ENCODE measurements at regions not wholly inside any gene's neighbourhood (a gene's known extent, or its start where the extent isn't known, plus 50 kb on each side); places are given as distances from the start of the nearest gene placed in this dataset.

DNA sequence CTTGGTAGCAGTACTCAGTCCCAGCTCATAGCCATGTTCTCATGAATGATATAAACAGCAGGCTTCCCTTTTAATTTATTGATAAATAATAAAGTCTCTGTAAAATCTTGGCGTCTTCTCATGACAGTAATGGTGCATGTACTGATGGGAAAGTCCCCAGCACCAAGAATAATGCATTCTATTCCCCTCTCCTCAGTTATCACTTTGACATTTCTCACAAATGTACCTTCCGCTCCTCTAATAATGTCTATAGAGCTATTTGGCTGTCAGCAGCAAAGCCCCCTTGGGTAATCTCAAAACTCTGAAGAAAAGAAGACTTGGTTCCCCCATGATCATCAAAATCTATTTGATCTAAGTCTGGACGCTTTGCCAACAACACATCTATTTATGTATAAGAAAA lies 185.0 kb upstream of the SPTLC3 start:
- Histone ChIP-seq H3K79me2 (ENCODE audit: insufficient read depth, low read length) (no peaks in the 10 kb centered on the region), H3K27me3 (ENCODE audit: insufficient read depth, low read length) (no peaks in the 10 kb centered on the region), H4K20me1 (ENCODE audit: insufficient read depth, low read length) (no peaks in the 10 kb centered on the region), H3K4me2 (ENCODE audit: low read length) (no peak overlapping the region), H3K4me1 (ENCODE audit: insufficient read depth, low read length) (no peaks in the 10 kb centered on the region), H3K27ac (ENCODE audit: low read depth, low read length) (no peak overlapping the region), H3K9ac (ENCODE audit: low read length) (no peak overlapping the region), H3K9me3 (ENCODE audit: insufficient read depth, low read depth, low read length) (peaks cover 3% of the 10 kb centered on the region), H2AFZ (ENCODE audit: low read depth, low read length) (no peak overlapping the region), H3K36me3 (ENCODE audit: insufficient read depth, low read length) (no peaks in the 10 kb centered on the region), H3K4me3 (ENCODE audit: insufficient read depth, low read depth, low read length) (no peak overlapping the region)
- no peak for FAIRE-seq
- Mint-ChIP-seq H3K27me3 (ENCODE audit: low read depth, unreplicated experiment) (peaks cover 8% of the 10 kb centered on the region), H3K4me1 (ENCODE audit: low read depth, unreplicated experiment) (no peaks in the 10 kb centered on the region), H3K9me3 (ENCODE audit: unreplicated experiment) (no peaks in the 10 kb centered on the region), H3K4me3 (ENCODE audit: unreplicated experiment) (no peak overlapping the region), H3K27ac (ENCODE audit: unreplicated experiment) (no peak overlapping the region), H3K36me3 (ENCODE audit: low read depth, unreplicated experiment) (no peaks in the 10 kb centered on the region)
- no peak for DNase-seq (ENCODE audit: low read depth)
- TF ChIP-seq, protein P1, sequence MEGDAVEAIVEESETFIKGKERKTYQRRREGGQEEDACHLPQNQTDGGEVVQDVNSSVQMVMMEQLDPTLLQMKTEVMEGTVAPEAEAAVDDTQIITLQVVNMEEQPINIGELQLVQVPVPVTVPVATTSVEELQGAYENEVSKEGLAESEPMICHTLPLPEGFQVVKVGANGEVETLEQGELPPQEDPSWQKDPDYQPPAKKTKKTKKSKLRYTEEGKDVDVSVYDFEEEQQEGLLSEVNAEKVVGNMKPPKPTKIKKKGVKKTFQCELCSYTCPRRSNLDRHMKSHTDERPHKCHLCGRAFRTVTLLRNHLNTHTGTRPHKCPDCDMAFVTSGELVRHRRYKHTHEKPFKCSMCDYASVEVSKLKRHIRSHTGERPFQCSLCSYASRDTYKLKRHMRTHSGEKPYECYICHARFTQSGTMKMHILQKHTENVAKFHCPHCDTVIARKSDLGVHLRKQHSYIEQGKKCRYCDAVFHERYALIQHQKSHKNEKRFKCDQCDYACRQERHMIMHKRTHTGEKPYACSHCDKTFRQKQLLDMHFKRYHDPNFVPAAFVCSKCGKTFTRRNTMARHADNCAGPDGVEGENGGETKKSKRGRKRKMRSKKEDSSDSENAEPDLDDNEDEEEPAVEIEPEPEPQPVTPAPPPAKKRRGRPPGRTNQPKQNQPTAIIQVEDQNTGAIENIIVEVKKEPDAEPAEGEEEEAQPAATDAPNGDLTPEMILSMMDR (IDR thresholded peaks at IDR 0.05; ENCODE audit: insufficient read depth, low read depth, low read length) = no peak
- TF ChIP-seq EZH2 (IDR thresholded peaks at IDR 0.05; ENCODE audit: insufficient read depth, low read length) = no peak

DNA sequence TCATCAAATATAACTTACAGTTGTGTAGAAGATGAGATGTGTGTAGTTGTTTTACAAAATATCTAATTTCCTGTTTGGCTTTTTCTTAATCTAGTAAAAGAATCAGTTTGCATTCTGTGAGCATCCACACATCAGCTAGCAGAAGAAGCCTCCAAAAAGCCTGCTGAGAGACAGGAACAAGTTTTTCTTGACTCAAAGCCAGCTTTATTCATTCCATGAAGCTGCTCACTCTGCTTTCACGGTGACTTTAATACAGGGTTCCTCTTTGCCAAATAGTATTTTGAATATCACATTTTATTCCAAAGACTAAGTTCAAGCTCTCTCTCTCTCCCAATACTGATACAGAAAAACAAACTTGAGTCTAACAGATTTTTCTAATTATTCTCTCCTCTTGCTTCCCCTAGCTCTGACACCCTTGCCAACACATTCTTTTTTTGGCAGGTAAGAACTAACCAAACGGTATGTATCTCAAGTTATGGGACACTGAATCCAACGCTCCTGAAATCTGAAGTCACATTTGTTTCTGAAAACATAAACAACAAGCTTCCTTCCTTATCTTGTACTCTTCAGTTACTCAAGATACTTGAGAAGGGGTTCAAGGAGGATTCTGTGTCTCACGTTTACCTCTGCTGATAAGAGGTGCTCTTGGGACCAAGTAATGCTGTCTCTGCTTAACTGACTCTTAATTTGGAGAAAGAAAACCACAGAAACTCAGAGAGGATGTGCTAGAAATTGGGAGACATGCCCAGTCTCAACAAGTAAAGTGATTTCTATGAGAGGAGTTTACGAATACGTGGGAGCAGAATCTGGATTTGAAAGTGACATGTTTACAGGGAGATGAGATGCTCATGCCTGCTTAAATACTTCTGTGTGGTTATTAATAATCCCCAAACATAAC lies 184.2 kb upstream of the SPTLC3 start:
- H3K27ac Mint-ChIP-seq (ENCODE audit: unreplicated experiment) = no peak overlapping the region
- peaks cover 8% of the 10 kb centered on the region for H3K27me3 Mint-ChIP-seq (ENCODE audit: low read depth, unreplicated experiment)
- Histone ChIP-seq H3K27me3 (ENCODE audit: insufficient read depth, low read length) (no peaks in the 10 kb centered on the region), H3K79me2 (ENCODE audit: insufficient read depth, low read length) (no peaks in the 10 kb centered on the region), H3K4me1 (ENCODE audit: insufficient read depth, low read length) (no peaks in the 10 kb centered on the region), H3K4me3 (ENCODE audit: insufficient read depth, low read depth, low read length) (no peak overlapping the region), H3K36me3 (ENCODE audit: insufficient read depth, low read length) (no peaks in the 10 kb centered on the region), H3K9me3 (ENCODE audit: insufficient read depth, low read depth, low read length) (peaks cover 3% of the 10 kb centered on the region), H4K20me1 (ENCODE audit: insufficient read depth, low read length) (no peaks in the 10 kb centered on the region), H3K27ac (ENCODE audit: low read depth, low read length) (no peak overlapping the region), H2AFZ (ENCODE audit: low read depth, low read length) (no peak overlapping the region), H3K4me2 (ENCODE audit: low read length) (no peak overlapping the region), H3K9ac (ENCODE audit: low read length) (no peak overlapping the region)
- no peak for FAIRE-seq
- H3K9me3 Mint-ChIP-seq (ENCODE audit: unreplicated experiment) = no peaks in the 10 kb centered on the region
- H3K4me3 Mint-ChIP-seq (ENCODE audit: unreplicated experiment) = no peak overlapping the region
- H3K36me3 Mint-ChIP-seq (ENCODE audit: low read depth, unreplicated experiment) = no peaks in the 10 kb centered on the region
- no peaks in the 10 kb centered on the region for H3K4me1 Mint-ChIP-seq (ENCODE audit: low read depth, unreplicated experiment)
- TF ChIP-seq, protein P1 (IDR thresholded peaks at IDR 0.05; ENCODE audit: insufficient read depth, low read depth, low read length) = no peak
- TF ChIP-seq EZH2 (IDR thresholded peaks at IDR 0.05; ENCODE audit: insufficient read depth, low read length) = no peak
- DNase-seq (ENCODE audit: low read depth) = no peak

DNA sequence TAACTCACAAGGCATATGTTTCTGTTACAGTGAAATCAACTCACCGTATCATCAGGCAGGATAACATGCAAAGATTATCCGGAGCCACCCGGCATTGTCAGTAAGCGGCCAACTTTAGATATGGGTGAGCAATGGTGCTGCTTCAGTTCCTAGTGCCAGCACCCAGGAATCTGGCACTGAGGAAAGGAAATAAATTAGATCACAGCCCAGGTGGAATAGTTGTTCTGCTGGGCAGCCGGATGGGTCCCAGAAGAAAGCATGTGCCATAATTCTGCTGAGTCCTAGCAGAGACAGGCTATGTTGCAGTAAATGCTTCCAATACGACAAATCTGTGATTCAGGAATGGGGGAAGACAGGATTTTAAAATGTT lies 183.6 kb upstream of the SPTLC3 start:
- Histone ChIP-seq H3K79me2 (ENCODE audit: insufficient read depth, low read length) (no peaks in the 10 kb centered on the region), H3K27me3 (ENCODE audit: insufficient read depth, low read length) (no peaks in the 10 kb centered on the region), H3K9me3 (ENCODE audit: insufficient read depth, low read depth, low read length) (peaks cover 3% of the 10 kb centered on the region), H2AFZ (ENCODE audit: low read depth, low read length) (no peak overlapping the region), H3K4me3 (ENCODE audit: insufficient read depth, low read depth, low read length) (no peak overlapping the region), H3K27ac (ENCODE audit: low read depth, low read length) (no peak overlapping the region), H3K4me2 (ENCODE audit: low read length) (no peak overlapping the region), H3K4me1 (ENCODE audit: insufficient read depth, low read length) (no peaks in the 10 kb centered on the region), H3K36me3 (ENCODE audit: insufficient read depth, low read length) (no peaks in the 10 kb centered on the region), H4K20me1 (ENCODE audit: insufficient read depth, low read length) (no peaks in the 10 kb centered on the region), H3K9ac (ENCODE audit: low read length) (no peak overlapping the region)
- H3K36me3 Mint-ChIP-seq (ENCODE audit: low read depth, unreplicated experiment) = no peaks in the 10 kb centered on the region
- H3K4me3 Mint-ChIP-seq (ENCODE audit: unreplicated experiment) = no peak overlapping the region
- DNase-seq (ENCODE audit: low read depth) = no peak
- TF ChIP-seq, protein P1 (IDR thresholded peaks at IDR 0.05; ENCODE audit: insufficient read depth, low read depth, low read length) = no peak
- TF ChIP-seq EZH2 (IDR thresholded peaks at IDR 0.05; ENCODE audit: insufficient read depth, low read length) = no peak
- no peak overlapping the region for H3K27ac Mint-ChIP-seq (ENCODE audit: unreplicated experiment)
- no peaks in the 10 kb centered on the region for H3K9me3 Mint-ChIP-seq (ENCODE audit: unreplicated experiment)
- no peaks in the 10 kb centered on the region for H3K4me1 Mint-ChIP-seq (ENCODE audit: low read depth, unreplicated experiment)
- H3K27me3 Mint-ChIP-seq (ENCODE audit: low read depth, unreplicated experiment) = peaks cover 8% of the 10 kb centered on the region
- no peak for FAIRE-seq
